ENCODE measurements at regions not wholly inside any gene's neighbourhood (a gene's known extent, or its start where the extent isn't known, plus 50 kb on each side); places are given as distances from the start of the nearest gene placed in this dataset.
"Not testable (repeated sequence)": the region's sequence is repeated elsewhere in the genome, so short reads cannot be mapped to it uniquely, and the experiment has no call there.

DNA sequence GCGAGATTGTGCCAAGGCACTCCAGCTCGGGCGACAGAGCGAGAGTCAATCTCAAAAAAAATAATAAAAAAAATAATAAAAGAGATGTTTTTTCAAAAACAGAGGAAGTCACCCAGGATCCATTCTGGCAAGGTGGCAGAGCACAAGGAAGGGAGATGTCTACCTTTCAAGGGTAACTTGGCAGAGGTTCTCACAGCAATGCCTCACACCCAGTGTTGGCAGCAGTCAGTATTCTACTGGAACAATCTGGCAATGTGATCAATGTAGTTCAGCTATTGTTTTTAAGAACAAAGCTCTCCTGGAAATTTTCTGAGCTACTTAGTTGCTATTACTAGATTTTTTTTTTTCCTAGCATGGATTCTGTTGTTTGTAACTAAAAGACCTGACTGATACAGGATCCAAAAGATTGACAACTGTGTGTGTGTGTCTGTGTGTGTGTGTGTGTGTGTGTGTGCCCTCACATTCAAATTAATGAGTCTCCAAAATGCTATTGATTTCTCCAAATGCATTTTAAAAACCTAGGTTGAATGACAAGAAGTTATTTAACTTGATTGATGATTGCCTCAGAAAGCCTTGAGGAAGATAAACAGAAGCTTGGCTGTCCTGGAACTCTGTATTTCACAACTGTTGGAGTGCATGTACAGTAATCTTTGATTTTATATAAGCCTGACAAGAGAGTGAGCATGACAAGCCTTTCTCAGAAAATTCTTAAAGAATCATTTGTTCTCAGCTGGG, 114.1 kb upstream of the RREB1 start:
- no peak for DNase-seq

DNA sequence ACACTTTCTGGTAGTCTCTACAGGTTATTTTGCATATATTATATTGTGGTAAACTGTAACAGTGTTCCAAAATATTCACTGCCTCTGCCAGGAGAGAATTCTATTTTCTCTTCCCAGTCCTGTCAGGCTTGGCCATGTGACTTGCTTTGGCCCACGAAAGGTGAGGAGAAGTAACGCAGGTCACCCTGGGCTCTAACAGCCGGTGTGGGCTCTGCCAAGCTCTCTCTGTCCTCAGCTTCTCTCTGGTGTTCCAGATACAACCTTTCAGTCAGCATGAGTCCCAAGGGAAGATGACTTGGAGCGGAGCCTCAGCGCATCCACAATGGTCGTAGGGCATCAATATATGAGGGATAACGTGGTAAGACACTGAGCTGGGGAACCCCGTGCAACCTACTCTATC, 113.0 kb upstream of the RREB1 start:
- DNase-seq = no peak

DNA sequence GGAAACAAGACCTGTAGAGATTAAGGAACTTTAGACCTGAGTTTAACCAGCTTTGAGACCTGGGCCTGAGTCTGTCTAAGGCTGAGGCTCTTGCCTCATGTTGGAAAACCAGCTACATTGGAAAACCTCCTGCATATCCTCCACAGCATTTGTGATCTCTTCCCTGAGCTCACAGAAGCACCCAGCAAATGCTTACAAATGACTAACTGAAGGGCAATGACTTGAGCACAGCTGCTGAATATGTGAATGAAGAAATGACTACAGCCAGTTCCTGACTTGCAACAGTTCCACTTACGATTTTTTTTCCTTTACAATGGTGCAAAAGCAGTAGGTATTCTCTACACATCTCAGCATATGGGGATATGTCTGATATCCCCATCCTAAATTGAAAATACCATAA, 112.4 kb upstream of the RREB1 start:
- no peak for DNase-seq

DNA sequence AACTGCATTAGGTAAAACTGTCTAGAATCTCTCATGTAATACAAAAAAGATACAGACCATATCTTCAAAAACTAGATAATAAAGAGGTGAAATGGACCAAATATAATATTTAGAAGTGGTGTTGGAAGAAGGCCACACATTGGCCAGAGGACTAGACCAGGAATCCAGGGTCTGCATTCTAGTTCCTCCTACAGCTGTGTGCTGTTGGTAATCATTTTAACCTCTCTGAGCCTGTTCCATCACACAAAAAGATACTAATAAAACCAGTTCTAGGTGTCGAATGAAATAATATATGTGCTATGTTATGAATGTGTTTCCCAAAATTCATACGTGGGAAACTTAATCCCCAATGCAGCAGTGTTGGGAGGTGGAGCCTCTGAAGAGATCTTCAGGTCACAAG, 111.6 kb upstream of the RREB1 start:
- no peak for DNase-seq

DNA sequence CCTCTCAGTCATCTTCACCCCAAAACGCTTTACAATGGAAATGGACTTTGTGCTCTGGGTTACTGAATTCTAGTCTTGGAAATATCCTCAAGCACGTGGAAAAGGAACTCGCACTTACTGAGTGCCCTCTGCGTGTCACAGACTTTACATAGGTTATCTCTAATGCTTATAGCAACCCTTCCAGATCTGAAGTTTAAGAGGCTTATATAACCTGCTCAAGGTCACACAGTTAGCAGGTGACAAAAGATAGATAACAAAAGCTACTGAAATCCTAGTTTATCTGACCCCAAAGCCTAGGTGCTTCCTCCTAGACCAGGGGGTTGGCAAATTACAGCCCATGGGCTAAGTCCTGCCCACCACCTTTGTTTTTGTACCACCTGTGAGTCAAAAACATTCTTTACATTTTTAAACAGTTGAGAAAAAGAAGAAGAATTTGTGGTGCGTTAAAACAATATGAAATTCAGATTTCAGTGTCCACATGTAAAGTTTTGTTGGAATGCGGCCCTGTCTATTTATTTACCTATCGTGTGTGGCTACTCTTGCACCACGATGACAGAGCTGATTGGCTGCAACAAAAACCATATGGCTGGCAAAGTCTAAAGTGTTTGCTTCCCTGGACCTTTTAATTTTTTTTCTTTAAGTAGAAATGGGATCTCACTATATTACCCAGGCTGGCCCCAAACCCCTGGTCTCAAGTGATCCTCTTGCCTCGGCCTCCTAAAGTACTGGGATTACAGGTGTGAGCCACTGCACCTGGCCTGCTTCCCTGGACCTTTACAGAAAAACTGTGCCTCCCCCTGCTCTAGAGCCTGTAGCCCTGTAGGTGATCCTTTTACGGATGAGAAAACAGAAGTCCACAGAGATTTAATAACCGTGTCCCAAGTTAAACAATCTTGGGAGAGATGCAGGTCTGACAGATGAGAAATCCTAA, 110.2 kb upstream of the RREB1 start:
- DNase-seq = no peak

DNA sequence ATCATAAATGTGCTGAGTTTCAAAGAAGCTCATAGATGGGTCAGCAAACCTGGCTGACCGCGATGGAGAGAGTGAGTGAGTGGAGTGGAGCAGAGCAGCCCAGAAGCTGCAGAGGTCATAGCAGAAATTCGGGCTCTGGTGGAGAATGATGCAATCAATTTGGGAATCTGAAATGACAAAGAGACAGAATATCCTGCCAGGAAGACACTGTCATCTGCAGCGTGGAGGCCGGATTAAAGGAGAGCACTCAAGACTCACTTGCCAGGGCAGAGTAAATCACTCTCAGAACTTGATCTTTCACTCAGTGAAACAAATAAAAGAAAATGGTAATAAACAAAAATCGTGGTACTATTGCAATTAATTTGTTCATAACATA, 109.6 kb upstream of the RREB1 start:
- no peak for DNase-seq

DNA sequence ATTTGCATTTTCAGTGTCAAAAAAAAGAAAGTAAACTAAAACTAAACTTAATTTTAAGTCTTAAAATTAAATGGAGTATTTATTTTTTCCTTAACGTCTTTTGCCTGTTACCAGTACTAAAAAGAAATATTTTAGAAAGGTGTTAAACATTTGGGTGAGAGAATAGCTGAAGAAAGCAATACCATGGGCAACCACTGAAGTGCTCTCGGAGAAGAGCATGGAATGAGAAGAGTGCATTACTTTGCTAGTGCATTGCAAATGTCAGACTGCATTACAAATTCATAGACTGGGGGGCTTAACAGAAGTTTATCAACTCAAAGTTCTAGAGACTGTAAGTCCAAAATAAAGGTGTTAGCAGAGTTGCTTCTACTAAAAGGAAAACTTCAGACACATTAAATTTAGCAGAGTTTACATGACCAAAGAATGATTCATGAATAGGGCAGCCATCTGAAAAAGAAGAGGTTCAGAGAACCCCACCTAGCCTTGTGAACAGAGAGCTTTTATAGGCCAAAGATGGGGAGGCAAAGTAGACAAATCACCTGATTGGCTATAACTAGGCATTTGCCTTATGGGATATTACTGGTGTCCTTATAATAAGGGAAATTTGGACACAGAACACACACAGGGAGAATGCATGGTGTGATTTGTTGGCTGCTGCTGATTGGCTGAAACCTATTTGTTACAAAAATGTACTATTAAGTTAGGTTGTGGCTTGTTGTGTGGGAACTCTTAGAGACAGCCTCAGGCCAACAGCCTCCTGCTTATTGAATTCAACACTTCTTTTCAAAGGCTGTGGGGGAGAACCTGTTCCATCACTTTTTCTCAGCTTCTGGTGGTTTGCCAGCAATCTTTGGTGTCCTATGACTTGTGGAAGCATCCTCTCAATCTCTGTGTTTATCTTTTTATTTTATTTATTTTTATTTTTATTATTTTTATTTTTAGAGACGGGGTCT, 106.7 kb upstream of the RREB1 start:
- no peak for DNase-seq

DNA sequence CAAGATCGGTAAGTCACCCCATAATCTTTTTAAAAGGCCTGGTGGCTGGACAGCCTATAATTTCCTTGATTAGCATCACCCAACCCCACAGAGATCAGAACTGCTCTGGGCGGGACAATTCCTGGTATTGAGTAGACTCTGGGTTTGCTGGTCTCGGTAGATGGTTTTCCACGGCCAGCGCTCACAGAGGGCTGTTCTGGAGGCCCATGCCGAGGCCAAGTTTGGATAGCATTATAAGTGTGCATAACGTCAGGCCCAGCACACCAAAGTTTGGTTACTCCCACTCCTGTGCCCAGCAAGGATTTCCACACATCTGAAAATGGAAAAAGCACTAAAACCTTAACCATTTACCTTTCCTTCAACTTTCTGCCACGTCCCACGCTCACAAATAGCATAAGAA, 104.7 kb upstream of the RREB1 start:
- DNase-seq = no peak

DNA sequence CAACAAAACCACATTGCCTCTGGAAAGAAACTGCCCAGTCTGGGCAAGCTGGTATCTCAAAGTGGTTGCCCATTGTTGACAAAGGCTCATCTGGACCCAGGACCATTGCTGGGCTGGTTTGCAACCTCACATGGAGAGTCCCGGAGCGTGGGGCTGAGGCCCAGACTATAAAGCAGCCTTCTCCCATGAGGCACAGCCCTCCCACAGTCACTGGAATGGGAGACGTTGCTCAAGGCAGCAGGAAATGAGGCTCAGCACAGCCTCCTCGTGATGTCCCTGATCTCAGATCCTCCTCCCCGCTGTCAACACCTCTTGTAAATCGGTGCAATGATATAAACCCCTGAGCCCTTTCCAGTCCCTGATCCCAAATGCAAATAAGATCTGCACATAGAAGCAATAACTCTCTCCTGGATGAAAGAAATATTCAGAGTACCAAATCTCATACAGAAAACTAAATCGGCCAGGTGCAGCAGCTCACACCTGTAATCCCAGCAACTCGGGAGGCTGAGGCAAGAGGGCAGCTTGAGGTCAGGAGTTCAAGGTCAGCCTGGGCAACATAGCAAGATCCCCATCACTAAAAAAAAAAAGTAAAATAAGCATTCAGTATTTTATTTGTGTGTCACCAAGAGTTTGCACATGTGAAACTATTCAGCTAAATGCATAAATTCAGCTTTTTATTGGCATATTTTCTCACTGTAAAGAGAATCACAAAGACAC, 103.0 kb upstream of the RREB1 start:
- no peak for DNase-seq

DNA sequence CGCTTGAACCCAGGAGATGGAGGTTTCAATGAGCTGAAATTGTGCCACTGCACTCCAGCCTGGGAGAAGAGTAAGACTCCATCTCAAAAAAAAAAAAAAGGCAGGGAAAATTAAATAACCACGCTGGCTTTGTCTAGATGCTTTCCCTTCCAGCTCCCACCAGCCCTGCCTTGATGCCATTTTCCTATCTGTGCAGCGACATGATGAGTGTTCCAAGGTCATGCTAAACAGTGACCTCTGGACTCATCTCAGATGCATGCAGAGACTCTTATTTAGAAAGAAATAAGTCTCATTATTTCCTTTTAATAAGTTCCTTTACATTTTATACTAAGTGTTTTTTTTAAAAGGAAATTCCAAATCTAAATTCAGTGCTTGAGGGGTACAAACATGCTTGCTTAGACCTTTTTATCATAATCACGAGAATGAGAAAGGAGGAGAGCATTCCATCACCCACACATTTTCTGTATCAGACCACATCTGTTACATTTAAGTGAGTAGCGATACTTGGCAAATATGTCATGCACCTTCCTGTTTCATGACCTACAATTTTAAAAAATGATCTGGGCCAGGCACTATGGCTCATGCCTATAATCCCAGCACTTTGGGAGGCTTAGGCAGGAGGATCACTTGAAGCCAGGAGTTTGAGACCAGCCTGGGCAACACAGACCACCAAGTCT, 101.1 kb upstream of the RREB1 start:
- DNase-seq = no peak

DNA sequence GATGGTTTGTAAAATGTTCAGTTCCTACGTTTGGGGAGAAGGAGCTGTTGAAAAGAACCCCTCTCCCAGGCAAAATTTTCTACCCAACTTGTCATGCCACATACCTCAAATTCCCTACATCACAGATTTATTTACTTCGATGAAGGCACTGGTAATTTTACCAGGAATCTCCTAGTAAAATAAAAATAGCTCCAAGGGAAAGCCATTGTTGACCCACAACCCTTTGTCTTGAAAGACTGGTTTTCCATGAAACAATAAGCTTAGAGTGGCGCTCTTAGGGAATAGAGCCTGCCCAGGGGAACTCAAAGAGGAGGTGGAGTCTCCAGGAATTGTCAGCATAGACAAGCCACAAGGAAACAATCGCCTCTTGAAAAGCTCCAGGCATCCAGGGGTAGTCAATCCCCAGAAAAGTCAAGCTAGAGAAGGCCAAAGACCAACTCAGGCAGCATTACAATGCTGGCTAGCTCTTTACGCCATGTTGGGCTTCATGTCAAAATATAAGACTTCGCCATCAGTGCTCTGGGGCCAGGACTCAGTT, 99.2 kb upstream of the RREB1 start:
- DNase-seq = no peak

DNA sequence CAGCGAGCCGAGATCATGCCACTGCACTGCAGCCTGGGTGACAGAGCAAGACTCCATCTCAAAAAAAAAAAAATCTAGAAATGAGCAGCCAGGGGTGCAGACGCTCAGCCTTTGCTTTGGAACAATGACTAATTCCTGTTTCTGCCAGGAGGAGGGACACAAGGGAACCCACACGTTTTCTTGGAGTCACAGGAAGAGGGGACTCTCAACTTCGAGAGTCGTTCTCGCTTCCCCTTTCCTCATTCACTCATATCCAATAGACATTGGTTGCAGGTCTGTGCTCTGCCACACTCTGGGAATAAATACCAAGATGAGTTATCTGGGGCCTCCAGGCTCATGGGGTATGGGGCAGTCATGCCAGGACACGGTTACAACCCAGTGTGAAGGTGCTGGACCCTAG, 91.5 kb upstream of the RREB1 start:
- no peak for DNase-seq

DNA sequence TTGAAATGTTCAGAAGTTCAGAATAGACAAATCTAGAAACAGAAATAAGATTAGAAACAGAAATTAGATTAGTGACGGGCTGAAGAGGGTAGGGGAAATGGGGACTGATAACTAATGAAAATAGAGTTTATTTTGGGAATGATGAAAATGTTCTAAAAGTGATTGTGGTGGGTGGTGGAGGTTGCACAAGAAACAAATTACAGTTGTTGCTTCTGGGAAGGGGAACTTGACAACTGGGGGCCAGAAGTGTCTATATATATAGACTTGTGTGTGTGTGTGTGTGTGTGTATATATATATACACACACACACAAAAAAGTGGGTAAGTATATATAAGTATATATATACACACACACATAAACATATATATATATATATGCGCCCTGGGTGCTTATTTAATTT, 86.5 kb upstream of the RREB1 start:
- DNase-seq = no peak

DNA sequence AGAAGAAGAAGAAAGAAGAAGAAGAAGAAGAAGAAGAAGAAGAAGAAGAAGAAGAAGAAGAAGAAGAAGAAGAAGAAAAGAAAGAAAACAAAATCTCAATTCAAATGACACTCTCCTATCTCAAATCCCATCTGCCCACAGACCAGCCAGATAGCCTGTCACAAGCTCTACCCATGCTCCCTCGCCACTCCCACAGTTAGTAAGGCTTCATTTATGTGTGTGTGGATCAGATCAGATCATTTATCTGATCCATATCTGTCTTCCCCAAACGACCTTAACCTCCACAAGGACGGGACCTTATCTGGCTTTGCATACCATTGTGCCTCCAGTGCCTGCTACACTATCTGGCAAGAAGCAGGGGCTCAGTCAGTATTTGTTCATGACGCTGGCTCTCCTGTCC, 81.9 kb upstream of the RREB1 start:
- DNase-seq = no peak

DNA sequence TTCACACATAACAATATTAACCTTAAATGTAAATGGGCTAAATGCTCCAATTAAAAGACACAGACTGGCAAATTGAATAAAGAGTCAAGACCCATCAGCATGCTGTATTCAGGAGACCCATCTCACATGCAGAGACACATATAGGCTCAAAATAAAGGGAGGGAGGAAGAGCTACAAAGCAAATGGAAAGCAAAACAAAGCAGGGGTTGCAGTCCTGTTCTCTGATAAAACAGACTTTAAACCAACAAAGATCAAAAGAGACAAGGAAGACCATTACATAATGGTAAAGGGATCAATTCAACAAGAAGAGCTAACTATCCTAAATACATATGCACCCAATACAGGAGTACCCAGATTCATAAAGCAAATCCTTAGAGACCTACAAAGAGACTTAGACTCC, 78.8 kb upstream of the RREB1 start:
- not testable (repeated sequence) for DNase-seq

DNA sequence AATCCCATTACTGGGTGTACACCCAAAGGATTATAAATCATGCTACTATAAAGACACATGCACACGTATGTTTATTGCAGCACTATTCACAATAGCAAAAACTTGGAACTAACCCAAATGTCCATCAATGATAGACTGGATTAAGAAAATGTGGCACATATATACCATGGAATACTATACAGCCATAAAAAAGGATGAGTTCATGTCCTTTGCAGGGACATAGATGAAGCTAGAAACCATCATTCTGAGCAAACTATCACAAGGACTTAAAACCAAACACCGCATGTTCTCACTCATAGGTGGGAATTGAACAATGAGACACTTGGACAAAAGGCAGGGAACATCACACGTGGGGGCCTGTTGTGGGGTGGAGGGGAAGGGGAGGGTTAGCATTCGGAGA, 76.8 kb upstream of the RREB1 start:
- DNase-seq = not testable (repeated sequence)

DNA sequence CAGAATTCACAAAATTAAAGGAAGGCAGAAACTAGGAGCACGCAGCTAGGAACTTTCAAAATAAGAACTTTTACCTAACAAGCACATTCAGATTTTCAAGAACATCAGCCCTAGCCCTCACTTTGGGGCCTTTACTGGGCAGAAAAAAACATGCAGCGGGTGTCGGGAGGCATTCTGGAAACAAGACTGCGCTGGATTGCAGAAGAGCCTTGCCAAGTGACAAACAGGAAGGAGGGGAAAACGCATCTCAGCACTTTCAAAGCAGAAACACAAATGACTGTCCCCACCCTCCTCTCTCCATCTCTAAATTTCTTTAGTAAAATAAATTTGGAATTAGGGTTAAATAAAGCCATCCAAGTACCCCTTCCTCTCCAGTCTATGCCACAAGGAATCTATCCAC, 74.6 kb upstream of the RREB1 start:
- DNase-seq = no peak

DNA sequence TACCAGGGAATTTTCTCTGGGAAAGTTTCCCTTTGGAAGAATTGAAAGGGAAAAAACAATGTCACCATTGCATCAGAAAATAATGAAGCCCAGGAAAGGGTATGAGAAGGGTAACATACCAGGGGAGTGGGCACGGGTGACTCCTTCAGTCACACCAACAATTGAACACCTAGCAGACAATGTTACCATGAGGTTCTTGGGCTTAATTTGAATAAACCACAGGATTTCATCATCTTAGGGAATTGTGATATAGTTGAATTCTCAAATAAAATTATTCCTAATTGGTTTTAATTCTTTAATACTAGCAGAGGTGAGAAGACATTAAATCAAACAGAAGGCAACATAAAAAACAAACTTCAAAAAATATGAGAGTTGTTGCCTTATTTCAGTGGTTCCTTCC, 73.7 kb upstream of the RREB1 start:
- DNase-seq = no peak

DNA sequence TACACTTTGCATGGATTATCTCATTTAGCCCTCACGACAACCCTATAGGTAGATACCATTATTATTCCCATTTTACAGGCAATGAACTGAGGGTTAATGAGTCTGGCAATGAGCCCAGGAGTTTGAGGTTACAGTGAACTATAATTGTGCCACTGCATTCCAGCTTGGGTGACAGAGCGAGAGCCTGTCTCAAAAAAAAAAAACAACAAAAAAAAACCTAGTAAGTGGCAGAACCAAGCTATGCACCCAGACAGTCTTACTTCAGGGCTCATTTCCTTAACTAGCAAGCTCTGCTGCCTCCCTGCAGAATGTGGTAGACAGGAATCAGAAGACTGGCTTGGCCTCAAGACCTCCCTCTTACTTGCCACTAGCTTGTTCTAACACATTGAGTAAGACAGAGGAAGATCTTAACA, 71.9 kb upstream of the RREB1 start:
- no peak for DNase-seq

DNA sequence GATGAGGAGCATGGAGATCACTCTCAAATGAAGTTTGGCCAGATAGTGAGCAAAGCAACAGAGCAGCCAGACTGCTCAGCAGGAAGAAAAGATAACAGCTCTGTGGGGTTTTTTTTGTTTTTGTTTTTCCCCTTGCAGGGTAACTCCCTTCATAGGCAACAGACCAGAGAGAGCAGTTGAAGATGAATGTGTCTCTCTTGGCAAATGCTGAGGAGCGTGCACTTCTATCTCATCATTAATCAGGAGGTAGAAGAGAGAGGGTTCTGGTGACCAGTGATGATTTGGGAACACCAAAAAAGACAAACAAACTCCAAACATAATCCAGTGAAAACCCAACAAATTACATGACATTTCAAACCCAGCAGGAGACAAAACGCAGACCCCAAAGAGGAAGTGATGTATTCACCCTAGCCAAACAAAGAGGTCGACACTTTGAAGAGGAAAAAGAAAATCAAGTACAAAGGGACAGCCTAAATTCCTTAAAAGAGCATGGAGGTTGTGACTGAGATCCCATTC, 66.2 kb upstream of the RREB1 start:
- DNase-seq = no peak

DNA sequence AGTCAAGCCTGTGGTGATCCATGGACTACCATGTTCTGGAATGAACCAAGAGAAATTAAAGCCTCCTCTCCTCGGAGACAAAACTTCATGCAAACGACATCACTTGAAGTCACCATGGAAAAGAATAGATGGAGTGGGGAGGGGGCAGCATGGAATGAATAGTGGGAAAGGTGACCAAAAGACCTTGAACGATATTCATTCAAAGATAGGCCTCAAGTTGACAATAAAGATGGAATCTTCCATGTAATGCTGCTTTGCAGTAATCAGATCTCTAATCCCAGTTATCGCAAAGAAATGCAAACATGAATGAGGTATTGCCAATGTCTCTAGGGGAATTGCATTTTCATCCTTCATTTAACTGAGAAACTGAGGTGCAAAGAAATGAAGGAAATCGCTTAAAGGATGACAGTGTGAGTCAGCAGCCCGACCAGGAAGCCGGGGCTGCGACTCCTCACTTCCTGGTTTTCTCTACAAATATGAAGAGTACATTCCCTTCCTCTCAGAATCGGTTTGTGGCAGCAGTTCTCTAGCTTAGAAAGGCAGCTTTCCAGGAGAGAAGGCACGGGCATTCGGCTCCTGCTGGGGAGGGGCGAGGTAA, 65.6 kb upstream of the RREB1 start:
- no peak for DNase-seq

All from NCI-H2081 treated with DMSO at 0.1 percent for 48 hours (cell line).